Left renal pelvis (tissue), 4 donors: ENCODE measurements at regions not wholly inside any gene's neighbourhood (a gene's known extent, or its start where the extent isn't known, plus 50 kb on each side); places are given as distances from the start of the nearest gene placed in this dataset.
"Not testable (repeated sequence)": the region's sequence is repeated elsewhere in the genome, so short reads cannot be mapped to it uniquely, and the experiment has no call there.

Source experiments
- DNase-seq, 4 donors: peaks; one replicate each; pipeline ENCODE4 v3.0.0-alpha.2; 2013; ENCODE audit warnings: low read depth in 4 of 4, low spot score in 3 of 4

DNA sequence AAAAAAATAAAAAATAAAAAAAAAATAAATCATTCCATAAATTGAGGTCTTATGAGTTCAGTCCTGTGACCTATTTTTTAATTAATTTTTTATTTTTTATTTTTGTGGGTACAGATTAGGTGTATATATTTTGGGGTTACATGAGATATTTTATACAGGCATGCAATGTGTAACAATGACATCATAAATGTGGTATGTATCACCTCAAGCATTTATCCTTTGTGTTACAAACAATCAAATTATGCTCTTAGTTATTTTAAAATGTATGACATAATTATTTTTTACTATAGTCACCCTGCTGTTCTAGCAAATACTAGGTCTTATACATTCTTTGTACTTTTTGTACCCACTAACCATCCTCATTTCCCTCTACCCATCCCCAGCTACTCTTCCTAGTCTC lies 537.9 kb downstream of the HINT1 start:
- DNase-seq: no peak

DNA sequence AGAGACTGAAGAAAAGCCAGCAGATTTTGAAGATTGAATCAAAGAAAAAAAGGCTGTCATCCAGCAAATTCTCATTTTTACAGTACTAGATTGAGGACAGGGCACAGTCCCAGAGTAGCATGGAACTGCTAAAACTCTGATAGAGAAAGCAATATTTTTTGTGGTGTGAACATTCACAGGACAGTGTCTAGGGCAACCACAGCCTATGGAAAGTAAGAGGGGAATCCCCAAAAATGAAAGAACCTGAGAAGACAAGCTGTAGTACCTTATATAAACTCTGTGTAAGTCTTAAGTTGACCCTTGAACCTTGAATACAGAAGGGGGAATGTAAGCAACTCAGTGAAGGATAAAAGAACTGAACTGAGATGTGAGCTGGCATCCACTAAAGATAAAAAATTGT lies 540.3 kb downstream of the HINT1 start:
- DNase-seq: no peak

DNA sequence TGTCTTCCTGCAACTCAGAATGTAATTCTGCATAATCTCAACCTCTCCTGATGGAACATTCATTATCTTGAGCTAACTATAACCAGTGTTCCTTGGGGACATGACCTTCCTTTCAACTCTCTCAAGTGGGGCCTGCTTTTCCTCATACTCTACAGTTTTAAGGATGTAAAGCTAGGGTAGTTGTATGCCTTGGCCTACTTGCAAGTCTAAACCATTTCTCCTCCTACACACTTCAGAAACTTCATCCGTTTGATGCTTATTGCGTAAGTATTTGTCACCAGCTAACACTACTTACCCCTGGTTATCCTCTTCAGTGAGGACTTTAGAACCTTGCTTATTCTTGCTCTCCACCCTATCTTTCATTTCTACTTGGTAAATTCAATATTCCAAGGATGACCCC lies 548.9 kb downstream of the HINT1 start:
- no peak for DNase-seq

DNA sequence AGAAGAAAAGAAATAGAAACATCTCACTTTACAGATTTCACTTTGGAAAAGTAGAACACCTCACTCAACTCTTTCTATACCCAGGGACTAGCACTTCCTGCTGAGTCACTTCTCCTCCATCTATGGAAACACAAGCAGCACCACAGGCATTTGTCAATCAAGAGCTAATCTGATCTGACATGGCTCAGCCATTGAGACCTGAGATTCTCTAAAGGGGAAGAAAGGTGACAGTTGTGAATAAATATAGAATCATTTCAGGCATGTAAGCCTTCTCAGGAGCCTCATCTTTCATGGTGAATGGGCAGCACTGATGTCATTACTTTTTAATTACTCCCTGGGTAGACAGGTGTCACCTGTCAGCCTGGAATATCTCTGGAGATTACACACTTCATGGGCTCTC lies 559.8 kb downstream of the HINT1 start:
- DNase-seq: no peak

DNA sequence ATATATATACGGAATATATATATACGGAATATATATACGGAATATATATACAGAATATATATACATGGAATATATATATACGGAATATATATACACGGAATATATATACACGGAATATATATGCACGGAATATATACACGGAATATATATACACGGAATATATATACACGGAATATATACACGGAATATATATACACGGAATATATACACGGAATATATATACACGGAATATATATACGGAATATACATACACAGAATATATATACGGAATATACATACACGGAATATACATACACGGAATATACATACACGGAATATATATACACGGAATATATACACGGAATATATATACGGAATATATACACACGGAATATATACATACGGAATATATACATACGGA lies 568.4 kb downstream of the HINT1 start:
- not testable (repeated sequence) for DNase-seq

DNA sequence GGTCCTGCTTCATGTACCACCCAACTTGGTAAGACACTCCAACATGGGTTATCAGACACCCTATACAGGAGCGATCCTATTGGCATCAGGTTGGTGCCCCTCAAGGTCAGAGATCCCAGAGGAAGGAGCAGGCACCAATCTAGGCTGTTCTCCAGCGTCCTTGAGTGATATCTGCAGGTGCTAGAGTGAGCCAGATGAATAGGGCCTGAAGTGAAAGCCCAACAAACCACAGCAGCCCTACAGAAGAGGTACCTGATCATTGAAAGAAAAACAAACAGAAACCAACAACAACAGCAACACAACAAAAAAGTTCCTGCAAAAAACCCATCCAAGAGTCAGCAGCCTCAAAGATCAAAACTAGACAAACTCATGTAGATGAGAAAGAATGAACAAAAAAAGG lies 584.8 kb downstream of the HINT1 start:
- DNase-seq: no peak

DNA sequence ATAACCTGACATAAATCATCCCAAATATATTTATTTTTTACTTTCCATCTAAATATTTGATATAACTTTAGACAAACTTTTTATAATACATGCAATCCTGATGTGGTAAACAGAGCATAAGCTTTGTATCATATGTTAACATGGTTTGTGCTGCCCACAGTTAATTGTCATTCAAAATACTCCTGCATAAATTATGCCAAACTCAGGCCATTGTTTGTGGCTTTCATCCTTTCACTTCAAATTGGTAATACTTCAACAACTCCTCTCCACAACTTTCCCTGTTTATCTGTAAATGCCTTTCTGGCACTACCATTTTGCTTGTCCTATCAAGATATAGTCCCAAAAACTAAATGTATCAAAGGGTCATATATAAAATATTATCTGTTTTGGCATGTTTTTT lies 586.7 kb downstream of the HINT1 start:
- no peak for DNase-seq

DNA sequence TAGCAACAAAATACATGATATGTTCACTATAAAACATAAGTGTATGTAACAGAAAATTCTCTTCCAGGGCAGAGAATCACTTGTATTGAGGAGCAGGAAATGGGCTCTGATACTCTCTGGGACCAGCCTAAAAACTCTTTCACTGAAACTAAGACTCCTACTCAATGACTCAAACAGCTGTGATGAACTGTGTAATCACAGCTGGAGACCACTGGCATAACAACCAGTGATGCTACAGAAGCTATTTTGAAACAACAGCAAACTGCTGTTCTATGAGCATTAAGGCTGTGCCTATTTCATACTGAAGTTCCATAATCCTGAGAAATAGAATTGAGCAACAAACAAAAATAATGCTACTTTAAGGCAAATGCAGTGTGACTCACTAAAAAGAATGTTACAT lies 594.0 kb downstream of the HINT1 start:
- no peak for DNase-seq

DNA sequence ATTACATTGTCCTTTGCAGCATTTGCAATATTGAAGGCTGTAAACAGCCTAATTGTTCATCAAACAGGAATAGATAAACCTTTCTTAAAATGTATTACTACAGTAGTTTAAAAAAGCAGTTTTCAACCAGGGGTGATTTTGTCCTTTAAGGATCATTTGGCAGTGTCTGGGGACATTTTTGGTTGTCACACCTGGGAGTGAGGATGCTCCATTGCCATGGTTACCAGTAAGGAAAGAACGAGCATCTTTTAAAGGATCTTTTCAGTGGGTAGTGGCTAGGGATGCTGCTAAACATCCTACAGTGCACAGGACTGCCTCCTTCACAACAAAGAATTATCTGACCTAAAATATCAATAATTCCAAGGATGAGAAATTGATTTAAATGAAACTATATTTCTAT lies 596.3 kb downstream of the HINT1 start:
- DNase-seq: no peak

DNA sequence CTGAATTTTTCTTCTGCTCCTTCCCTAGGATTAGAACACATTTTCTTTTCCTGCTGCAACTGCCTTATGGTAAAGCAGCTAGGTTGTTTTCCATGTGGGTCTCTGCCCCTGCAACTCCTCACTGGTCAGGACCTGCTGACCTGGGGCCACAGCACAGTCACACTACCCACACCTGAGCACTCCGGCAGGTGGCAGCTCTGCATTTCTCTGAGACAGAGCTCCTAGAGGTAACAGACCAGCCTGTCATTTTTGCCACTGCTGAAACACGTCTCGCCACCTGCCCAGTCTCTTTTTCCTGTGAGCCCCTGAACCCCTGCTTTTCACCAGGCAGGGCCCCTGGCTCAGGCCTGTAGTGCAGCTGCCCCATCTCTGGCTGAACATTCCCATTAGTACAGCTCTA lies 609.6 kb downstream of the HINT1 start:
- DNase-seq: no peak

DNA sequence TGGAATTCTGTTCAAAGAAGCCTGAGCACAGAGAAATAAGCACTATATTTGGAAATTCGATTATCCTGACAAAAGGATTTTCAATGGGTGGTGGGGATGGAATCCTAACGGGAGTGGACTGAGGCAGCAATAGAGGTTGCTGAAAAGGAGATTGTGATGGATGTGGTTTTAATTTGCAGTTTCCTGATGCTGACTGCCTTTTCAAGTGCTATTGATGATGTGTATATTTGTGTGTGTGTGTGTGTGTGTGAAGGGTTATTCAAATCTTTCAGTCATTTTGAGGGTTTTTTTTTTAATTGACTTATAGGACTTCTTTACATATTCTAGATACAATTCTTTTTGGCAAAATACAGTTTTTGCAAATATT lies 614.5 kb downstream of the HINT1 start:
- no peak for DNase-seq

DNA sequence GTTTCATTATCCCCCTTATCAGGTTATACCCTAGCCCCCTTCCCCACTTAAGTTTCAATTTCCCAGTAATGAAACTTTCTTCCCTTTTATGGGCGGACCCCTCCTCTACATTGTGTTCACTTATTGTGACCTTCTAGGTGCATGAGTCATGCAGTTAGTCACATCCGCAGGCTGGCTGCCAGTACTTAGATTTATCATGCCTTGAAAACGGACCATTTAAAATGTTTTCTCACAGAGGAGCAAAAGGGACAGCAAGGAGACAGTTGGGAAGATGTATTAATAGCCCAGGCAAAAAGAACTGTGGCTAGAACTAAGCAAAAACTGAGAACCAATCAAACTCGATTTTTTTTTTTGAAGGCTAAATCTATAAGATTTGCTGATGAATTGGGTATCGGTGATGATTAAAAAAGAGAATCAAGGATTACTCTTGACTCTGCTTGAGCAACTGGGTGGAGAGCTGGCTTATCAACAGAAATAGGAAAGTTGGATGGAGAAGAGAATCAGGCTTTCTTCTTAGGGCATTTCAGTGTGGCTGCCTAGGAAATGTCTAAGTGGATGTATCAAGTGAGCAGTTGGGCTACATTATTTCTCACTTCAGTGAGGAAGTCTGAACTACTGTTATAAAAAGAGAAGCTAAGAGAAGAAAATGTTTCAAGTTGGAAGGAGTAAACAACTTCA lies 615.0 kb downstream of the HINT1 start:
- no peak for DNase-seq

DNA sequence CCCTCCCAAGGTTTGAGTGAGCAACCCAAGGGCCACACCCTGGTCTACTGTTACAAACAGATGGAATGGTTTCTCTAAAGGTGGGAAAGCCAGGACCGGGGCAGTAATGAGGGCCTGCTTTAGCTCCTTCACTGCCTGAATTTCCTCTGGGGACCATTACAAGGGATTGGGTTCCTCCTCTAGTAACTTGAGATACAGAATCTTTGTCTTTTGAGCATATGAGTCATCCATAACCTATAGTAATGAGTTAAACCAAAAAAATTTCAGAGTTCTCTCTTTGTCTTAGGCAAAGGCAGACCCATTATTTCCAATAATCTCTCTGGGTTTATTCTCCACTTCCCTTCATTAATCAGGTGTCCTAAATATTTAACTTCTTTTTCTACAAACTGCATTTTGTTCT lies 618.8 kb downstream of the HINT1 start:
- no peak for DNase-seq

DNA sequence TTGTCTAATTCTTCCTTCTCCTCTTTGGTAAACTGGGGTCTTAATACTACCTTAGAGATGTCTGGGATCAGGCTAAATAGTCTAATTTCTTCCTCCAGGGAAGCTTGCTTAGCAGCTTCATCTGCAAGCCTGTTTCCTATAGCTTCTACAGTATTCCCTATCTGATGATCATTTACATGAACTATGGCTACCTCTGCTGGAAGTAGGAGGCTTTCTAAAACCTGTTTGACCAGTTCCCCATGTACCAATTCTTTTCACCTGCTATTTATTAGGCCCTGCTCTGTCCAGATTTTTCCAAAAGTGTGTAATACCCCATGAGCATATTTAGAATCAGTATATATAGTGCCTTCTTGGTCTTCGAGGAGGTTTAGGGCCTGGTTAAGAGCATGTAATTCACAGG lies 619.8 kb downstream of the HINT1 start:
- no peak for DNase-seq

DNA sequence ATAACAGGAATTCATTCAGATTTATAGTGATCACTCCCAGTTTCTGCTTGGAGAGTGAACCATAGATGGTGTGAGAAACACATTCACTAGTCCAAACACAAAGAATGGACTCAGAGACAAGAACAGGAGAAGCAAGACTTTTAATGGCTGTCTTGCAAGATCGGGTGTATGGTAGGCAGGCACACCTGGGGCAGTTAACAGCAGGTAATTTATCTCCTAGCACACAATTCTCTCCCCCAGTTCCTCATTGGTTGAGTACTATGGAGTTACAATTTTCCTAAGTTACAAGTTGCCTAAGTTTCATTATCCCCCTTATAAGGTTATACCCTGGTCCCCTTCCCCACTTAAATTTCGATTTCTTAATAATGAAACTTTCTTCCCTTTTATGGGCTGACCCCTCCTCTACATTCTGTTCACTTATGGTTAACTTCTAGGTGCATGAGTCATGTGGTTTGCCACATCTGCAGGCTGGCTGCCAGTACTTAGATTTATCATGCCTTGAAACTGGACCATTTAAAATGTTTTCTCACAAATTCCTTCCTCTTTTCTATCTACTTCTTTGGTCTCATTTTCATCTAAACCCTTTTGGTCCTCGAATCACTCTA lies 623.3 kb downstream of the HINT1 start:
- no peak for DNase-seq

DNA sequence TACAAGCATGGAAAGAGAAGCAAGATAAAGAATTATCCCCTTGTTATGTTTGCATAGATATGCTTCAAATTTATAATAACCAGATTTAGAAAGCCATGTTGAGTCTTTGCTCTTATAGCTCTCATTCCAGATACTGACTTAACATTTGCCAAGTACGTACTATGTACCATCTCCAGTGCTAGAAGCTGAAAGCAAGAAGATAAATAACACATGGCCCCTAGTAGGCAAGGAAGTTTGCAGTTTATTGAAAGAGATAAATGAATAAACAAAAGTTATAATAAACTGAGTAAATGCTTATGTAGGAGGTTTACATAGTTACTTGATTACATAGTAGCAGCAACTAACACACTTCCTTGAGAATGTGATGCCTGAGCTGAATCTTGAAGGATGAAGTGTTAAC lies 628.4 kb downstream of the HINT1 start:
- no peak for DNase-seq

DNA sequence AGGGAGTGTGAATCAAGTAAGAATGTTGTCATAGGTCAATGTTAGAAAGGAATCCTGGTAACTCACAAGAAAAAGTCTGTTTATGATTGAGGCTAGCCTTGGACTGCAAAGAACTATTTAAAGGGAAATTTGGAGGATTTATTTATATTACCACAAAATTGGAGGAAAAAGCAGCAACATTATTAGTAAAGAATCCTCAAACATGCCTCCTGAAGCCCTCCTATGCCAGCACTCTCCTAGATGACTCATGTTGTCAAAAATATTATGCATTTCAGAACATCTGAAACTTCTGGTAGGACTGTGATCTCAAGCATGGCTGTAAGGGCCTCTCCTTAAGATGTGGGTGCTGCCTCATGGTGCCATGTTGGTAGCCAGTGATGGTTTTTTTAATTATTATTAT lies 628.5 kb downstream of the CHSY3 start:
- DNase-seq: no peak

DNA sequence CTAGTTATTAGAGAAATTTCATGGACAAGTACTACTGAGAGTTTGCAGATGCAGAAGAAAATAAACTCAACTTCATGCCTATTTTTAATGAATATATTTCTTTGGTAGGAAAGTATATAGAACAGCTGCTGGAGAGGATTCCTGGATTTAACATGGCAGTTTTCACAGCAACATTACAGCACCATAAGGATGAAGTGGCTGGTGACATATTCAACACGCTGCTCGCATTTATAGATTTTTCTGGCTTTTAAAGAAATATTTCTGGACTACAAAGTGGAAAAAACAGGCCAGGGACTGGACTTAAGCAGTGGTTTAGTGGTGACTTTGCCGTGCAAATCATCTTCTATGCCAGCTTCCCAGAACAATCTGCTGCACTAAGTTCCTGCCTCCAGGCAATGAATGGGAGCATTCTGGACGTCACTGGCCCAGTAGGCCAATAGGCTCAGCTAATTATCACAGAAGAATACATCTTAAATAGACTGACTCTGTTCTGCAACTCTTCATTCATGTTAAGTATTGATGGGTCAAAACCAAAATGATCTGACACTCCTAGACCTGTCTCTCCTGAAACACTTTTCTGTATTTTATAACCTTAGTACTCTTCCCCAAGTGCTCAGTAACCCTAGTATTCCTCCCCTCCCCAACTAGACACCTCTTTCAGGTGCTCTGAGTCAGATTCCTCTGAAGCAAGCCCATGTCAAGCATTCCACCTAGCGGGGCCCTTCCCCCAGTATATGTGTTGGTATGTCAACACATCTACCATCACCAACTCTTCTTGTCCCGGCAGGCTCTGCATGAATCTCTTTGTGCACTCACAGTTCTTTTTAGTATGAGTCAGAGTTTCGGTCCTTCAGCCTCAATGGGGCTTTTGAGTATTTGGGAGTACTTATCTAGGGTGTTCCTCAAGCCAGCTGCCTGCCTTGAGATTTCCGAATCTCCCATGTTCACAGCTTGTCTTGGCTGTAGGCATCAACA lies 625.5 kb downstream of the CHSY3 start:
- DNase-seq: no peak

DNA sequence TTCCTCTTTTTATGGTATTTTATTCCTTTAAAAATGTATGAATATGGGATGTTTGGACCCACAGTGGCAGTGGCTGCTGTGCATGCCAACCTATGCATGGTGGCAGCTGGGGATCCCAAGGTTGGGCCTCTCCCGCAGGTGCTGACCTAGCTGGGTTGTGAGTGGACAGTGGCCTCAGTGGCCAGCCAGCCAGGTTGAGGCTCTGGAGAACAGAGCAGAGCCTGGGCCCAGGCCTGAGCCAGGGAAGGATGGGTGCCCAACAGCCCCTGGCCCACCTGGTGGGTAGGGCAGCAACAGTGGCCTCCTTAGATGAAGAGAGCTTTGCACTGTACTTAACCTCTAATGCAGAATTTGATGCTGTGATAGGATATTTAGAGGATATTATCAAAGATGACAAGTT lies 624.8 kb downstream of the CHSY3 start:
- DNase-seq: no peak

DNA sequence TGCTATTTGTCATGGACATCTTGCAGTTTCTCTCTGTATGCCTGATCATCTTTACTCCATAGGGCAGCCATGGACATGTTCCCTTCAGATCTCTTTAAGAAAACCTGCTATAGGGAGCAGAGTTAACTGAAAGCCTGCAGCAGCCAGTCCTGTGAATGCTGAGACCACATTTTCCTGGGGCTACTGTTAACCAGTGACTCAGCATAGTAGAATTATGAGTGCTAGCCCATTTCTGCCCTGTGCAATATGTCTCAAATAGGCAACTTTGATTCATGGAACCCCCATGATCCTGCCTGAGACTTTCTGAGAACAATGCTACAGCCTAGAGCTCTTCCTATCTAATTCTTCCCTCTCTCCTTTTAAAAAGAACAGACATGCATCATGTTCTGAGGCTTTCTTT lies 624.2 kb downstream of the CHSY3 start:
- no peak for DNase-seq

DNA sequence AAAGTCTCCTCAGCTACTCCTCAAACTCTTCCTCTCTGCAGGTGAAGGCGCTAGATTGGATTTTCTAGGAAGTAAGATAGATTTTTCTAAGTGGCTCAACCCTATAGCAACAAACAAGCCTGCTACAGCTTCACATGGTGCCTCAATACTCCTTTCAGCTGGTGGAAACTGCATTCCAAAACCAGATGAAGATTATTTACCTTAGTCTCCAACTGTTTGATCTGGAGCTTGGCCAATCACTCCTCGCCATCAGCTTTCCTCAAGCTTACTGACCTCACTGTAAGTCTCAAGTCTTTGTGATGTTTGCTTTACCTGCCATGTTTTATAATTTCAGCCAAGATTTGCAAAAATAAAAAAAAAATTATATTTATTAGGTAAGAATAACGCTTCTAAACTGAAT lies 622.4 kb downstream of the CHSY3 start:
- DNase-seq: no peak

DNA sequence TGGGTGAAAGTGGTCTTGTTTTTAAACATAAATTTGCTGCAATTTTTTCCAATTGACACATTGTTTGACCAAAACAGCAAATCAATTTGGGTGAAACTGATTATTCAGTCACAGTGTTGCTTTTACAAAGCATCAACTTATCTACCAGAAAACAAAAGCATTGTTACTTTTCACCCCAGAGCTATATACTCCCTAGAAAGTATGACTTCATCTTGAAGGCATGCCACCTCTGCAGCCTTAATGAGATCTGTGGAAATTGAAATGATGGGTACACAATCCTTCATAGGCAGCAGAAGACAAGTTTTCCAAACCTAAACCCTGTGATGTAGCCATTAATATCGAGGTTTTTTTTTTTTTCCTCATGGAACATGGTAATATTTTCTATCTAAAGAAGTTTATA lies 615.9 kb downstream of the CHSY3 start:
- no peak for DNase-seq
